ENCODE measurements at regions not wholly inside any gene's neighbourhood (a gene's known extent, or its start where the extent isn't known, plus 50 kb on each side); places are given as distances from the start of the nearest gene placed in this dataset.

- Mint-ChIP-seq H3K27me3 (ENCODE audit: low read depth) (peaks cover 6% of the 10 kb centered on the region), H3K9me3 (peaks cover 8% of the 10 kb centered on the region), H3K27ac (peak overlapping the region; percentile 30), H3K4me1 (peaks cover 8% of the 10 kb centered on the region), H3K36me3 (no peaks in the 10 kb centered on the region), H3K4me3 (no peak overlapping the region)
- no peak for DNase-seq (ENCODE audit: low spot score in 2 of 2, unreplicated experiment in 2 of 2)
- TF ChIP-seq CTCF (IDR thresholded peaks at IDR 0.05; ENCODE audit: unreplicated experiment) = no peak
These were observed 226.8 kb downstream of the SHOX start for GRCh38 chrX:857376-857775.

- Mint-ChIP-seq H3K36me3 (no peaks in the 10 kb centered on the region), H3K9me3 (peaks cover 8% of the 10 kb centered on the region), H3K27ac (no peak overlapping the region), H3K4me3 (no peak overlapping the region), H3K4me1 (peaks cover 8% of the 10 kb centered on the region), H3K27me3 (ENCODE audit: low read depth) (peaks cover 6% of the 10 kb centered on the region)
- no peak for TF ChIP-seq CTCF (IDR thresholded peaks at IDR 0.05; ENCODE audit: unreplicated experiment)
- no peak for DNase-seq (ENCODE audit: low spot score in 2 of 2, unreplicated experiment in 2 of 2)
These were observed 226.1 kb downstream of the SHOX start for GRCh38 chrX:856566-857290.

GRCh38 chrX:853304-853703, 222.7 kb downstream of the SHOX start:
- DNase-seq (ENCODE audit: low spot score in 2 of 2, unreplicated experiment in 2 of 2) = no peak
- peaks cover 6% of the 10 kb centered on the region for H3K27me3 Mint-ChIP-seq (ENCODE audit: low read depth)

GRCh38 chrX:850471-850916, 219.9 kb downstream of the SHOX start:
- no peak for DNase-seq (ENCODE audit: low spot score in 2 of 2, unreplicated experiment in 2 of 2)
- H3K27me3 Mint-ChIP-seq (ENCODE audit: low read depth) = peaks cover 6% of the 10 kb centered on the region
- no peak for TF ChIP-seq CTCF (IDR thresholded peaks at IDR 0.05; ENCODE audit: unreplicated experiment)
- peak overlapping the region; percentile 69 for H3K4me3 Mint-ChIP-seq
- peaks cover 14% of the 10 kb centered on the region for H3K4me1 Mint-ChIP-seq
- H3K9me3 Mint-ChIP-seq = peaks cover 3% of the 10 kb centered on the region
- no peaks in the 10 kb centered on the region for H3K36me3 Mint-ChIP-seq
- peak overlapping the region; percentile 26 for H3K27ac Mint-ChIP-seq

More at GRCh38 chrX:853304-853703, 222.7 kb downstream of the SHOX start:
- no peaks in the 10 kb centered on the region for H3K36me3 Mint-ChIP-seq
- no peak overlapping the region for H3K27ac Mint-ChIP-seq
- TF ChIP-seq CTCF (IDR thresholded peaks at IDR 0.05; ENCODE audit: unreplicated experiment) = no peak
- peaks cover 23% of the 10 kb centered on the region for H3K4me1 Mint-ChIP-seq
- peaks cover 3% of the 10 kb centered on the region for H3K9me3 Mint-ChIP-seq
- H3K4me3 Mint-ChIP-seq = no peak overlapping the region

GRCh38 chrX:848386-848785, 217.8 kb downstream of the SHOX start:
- TF ChIP-seq CTCF (IDR thresholded peaks at IDR 0.05; ENCODE audit: unreplicated experiment) = no peak
- DNase-seq (ENCODE audit: low spot score in 2 of 2, unreplicated experiment in 2 of 2) = no peak
- Mint-ChIP-seq H3K4me1 (peaks cover 14% of the 10 kb centered on the region), H3K27ac (no peak overlapping the region), H3K4me3 (no peak overlapping the region), H3K36me3 (no peaks in the 10 kb centered on the region), H3K27me3 (ENCODE audit: low read depth) (no peaks in the 10 kb centered on the region), H3K9me3 (peaks cover 3% of the 10 kb centered on the region)
